Right atrium auricular region (tissue), 2 donors: ENCODE measurements at regions not wholly inside any gene's neighbourhood (a gene's known extent, or its start where the extent isn't known, plus 50 kb on each side); places are given as distances from the start of the nearest gene placed in this dataset.

Source experiments
- DNase-seq: peaks from one replicate; pipeline ENCODE4 v3.0.0-alpha.2; 2019; ENCODE audit warnings: low spot score
- H3K27ac ChIP-seq, 2 donors: fragments of 200-600 bp; sonication (generic); 1 replicate in 1 of 2; 2 replicates in 1 of 2; pipeline ENCODE4 v1.5.1; 2016 to 2019
- H3K27me3 ChIP-seq, 2 donors: fragments of 200-600 bp; sonication (generic); one replicate each; pipeline versions ENCODE4 v1.5.1 to v1.6.0; 2017 to 2019
- H3K36me3 ChIP-seq: fragments of 200-600 bp; sonication (generic); one replicate; pipeline ENCODE4 v1.5.1; 2016
- H3K4me1 ChIP-seq, 2 donors: fragments of 200-600 bp; sonication (generic); one replicate each; pipeline versions ENCODE4 v1.5.1 to v1.6.0; 2017 to 2019
- H3K4me3 ChIP-seq, 2 donors: fragments of 200-600 bp; sonication (generic); 1 replicate in 1 of 2; 2 replicates in 1 of 2; pipeline ENCODE4 v1.5.1; 2017 to 2019; ENCODE audit warnings: mild to moderate bottlenecking in 1 of 2, moderate library complexity in 1 of 2
- H3K9me3 ChIP-seq, 2 donors: fragments of 200-600 bp; sonication (generic); one replicate each; pipeline ENCODE4 v1.5.1; 2019
- CTCF ChIP-seq, 2 donors: fragments of 200-600 bp; sonication (generic); IDR thresholded peaks; one replicate each; pipeline ENCODE4 v1.5.1; 2019; ENCODE audit warnings: antibody characterized with exemption in 2 of 2

- no peak for DNase-seq
Measured at GRCh38 chr11:116287866-116288265, 484.9 kb downstream of the BUD13 start.

GRCh38 chr11:116285026-116285425, 487.8 kb downstream of the BUD13 start:
- H3K27me3 ChIP-seq, result no peaks in the 10 kb centered on the region
- peaks cover 0 to 15% of the 10 kb centered on the region in 2 donors for H3K9me3 ChIP-seq
- no peaks in the 10 kb centered on the region for H3K36me3 ChIP-seq
- TF ChIP-seq CTCF (IDR thresholded peaks at IDR 0.05), result no peak
- no peak overlapping the region for H3K4me3 ChIP-seq
- H3K27ac ChIP-seq, result no peak overlapping the region
- no peak for DNase-seq
- no peaks in the 10 kb centered on the region for H3K4me1 ChIP-seq

More at GRCh38 chr11:116287866-116288265, 484.9 kb downstream of the BUD13 start:
- no peak overlapping the region for H3K4me3 ChIP-seq
- no peak for TF ChIP-seq CTCF (IDR thresholded peaks at IDR 0.05)
- no peaks in the 10 kb centered on the region for H3K4me1 ChIP-seq
- no peaks in the 10 kb centered on the region for H3K36me3 ChIP-seq
- H3K27ac ChIP-seq, result no peak overlapping the region
- H3K9me3 ChIP-seq, result peaks cover 0 to 18% of the 10 kb centered on the region in 2 donors
- no peaks in the 10 kb centered on the region for H3K27me3 ChIP-seq

- H3K4me1 ChIP-seq, result no peaks in the 10 kb centered on the region
- no peaks in the 10 kb centered on the region for H3K9me3 ChIP-seq
- TF ChIP-seq CTCF (IDR thresholded peaks at IDR 0.05), result no peak
- no peak overlapping the region for H3K4me3 ChIP-seq
- no peak overlapping the region for H3K27ac ChIP-seq
- no peak for DNase-seq
- no peaks in the 10 kb centered on the region for H3K27me3 ChIP-seq
- H3K36me3 ChIP-seq, result no peaks in the 10 kb centered on the region
Measured at GRCh38 chr11:116283300-116283699, 489.5 kb downstream of the BUD13 start.

GRCh38 chr11:116282481-116282880, 490.3 kb downstream of the BUD13 start:
- H3K9me3 ChIP-seq, result no peaks in the 10 kb centered on the region
- H3K4me1 ChIP-seq, result no peaks in the 10 kb centered on the region
- H3K4me3 ChIP-seq, result no peak overlapping the region
- DNase-seq, result no peak
- H3K27me3 ChIP-seq, result no peaks in the 10 kb centered on the region
- no peaks in the 10 kb centered on the region for H3K36me3 ChIP-seq
- no peak overlapping the region for H3K27ac ChIP-seq
- TF ChIP-seq CTCF (IDR thresholded peaks at IDR 0.05), result no peak

GRCh38 chr11:116281173-116282160, 491.3 kb downstream of the BUD13 start:
- Histone ChIP-seq H3K27me3 (no peaks in the 10 kb centered on the region), H3K27ac (no peak overlapping the region), H3K36me3 (no peaks in the 10 kb centered on the region), H3K9me3 (no peaks in the 10 kb centered on the region), H3K4me1 (peaks cover 0 to 3% of the 10 kb centered on the region in 2 donors), H3K4me3 (no peak overlapping the region)
- no peak for DNase-seq
- TF ChIP-seq CTCF (IDR thresholded peaks at IDR 0.05), result no peak
